HG03175 (cell line): ENCODE measurements at regions not wholly inside any gene's neighbourhood (a gene's known extent, or its start where the extent isn't known, plus 50 kb on each side); places are given as distances from the start of the nearest gene placed in this dataset.

ENCODE experiments used
- ATAC-seq: cut with Tn5 transposase; IDR thresholded peaks from one replicate; pipeline ENCODE4 v1.9.1; 2021; ENCODE audit warnings: mild to moderate bottlenecking, moderate library complexity; ENCODE audit not compliant: unreplicated experiment

DNA sequence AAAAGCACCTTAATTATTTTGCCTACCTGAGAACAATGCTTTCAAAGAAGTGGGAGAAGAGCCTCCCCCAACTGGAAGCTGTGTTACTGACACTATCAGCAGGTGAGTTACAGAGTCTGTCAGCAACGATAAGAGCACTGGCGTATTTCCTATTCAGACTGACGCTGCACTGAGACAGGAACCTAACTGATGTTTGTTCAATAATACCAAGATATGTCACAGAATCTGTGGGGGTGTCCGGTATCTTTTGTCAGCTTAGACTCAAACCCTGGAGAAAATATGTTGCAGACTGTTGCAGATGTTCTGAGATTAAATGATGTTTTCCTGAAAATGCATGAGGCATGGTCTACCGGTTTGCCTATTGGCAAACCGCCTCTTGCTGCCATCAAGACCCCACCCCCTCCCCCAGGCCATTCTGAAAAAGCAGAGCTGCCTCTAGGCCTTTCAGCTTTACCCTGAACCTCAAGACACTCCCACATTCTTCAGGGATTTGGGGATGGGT, 115.2 kb upstream of the KIT start:
- no peak for ATAC-seq

DNA sequence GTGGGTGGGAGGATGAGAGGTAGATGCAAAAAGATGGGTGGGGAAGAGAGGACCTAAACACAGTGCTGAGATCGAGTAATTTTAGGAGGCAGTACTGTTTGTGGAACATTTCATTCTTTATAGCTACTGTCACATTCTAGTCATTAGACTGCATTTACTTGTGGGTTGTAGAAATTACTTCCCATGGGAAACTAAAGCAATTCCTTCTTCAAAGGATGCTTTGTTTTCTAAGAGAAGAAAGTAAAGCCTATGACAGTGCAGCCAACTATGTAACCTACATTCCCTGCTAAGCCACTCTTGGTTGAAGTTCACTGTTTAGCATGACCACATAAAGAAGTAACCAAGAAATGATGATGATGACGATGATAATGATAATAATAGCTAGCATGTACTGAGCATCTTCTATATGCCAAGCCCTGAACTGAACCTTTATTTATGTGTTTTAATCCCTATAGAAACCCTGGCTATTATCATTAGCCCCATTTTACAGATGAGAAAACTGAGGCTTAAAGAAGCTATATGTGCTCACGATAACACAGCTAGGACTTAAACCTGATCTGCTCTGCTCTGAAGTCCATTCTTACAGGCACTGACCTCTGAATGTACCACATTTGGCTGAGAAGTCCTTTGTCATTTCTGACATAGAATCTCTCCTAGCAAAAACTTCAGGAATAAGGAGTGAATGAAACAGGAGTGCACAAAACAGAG, 114.5 kb upstream of the KIT start:
- ATAC-seq = no peak

DNA sequence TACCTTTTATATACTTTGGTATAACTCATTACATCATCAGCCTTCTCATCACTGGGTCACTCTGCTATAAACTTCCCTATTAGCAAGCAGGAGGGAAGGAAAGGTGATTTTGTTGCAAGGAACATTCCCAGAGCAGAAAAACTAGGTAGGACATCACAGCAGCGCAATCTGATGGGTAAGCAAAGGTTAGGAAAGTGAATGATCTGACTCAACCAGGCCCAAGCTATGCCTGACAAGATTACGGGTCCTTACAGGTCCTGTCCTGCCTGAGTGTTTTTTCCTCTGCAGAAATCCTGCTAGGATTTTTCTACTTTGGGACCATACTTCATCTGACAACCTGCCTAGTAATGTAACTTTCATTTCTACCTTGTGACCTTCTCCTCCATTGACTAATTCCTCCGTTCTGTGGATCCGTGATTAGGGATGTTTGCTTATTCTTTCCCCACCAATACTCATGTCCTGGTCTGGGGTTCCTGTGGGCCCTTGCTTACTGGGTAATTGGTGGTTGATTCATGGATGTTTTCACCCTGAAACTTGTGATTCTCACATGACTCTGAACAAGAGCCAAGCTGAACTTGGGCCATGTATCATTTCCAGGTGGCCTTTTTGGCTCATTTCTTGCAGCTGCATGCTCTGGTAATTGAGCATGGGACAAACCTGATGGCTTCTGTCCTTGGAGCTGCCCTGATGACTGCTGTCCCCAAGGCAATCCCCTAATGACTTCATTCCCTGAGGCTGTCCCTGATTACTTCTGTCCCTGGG, 111.9 kb upstream of the KIT start:
- ATAC-seq = no peak

DNA sequence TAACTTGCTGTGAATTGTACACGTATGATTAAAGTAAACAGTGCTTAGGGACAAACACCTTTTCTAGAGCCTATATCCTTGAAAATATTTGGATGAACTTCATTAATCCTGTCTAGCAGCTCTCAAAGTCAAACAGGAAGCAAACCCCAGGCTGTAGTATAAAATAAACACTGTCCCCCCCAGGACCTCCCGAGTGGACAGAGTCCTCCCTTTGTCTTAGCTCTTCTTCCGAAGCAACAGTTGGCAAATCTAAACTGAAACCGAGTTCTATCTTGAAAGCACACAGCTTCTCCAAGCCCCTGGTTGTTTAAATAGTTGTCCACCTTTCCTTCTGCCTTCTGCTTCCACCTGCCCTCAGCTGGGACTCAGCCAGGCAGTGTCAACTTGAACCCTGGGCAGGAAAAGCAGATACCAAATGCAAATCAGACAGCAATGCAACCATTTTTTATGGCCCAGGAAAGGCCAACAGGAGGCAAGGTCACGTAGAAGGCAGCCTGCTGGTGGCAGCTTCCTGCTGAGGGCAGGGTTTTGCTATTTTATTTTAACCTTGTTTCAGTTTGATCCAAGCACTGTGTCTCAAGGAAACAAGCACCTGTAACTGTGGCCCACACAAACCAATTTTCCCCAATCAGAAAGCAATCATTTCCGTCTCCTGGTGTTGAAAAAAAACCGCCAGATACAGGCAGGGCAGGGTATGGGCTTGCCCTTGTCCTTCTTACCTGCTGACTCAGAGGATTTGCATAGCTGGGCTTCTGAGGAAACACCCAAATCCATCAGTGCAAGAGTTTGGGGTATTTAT, 110.3 kb upstream of the KIT start:
- peak; percentile 56 for ATAC-seq

DNA sequence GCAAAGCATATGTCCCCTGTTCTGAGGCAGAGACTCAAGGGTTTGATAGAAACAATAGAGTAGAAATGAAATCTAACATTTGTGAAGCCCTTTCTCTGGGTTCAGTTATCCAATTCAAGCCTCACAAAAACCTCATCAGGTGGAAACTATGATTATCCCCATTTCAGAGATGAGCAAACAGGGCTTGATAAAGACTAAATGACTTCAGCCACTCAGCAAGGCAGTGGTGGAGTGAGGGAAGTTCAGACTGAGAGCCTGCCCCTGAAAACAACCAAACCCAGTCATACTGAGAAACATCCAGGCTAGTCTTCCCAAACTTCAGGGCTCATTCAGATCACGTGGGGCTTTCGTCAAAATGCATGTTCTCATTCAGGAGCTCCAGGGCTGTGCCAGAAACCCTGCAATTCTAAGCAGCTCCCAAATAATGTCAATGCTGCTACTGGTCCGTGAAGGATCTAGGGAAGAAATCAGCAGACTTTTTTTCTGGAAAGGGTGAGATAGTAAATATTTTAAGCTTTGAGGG, 109.6 kb upstream of the KIT start:
- no peak for ATAC-seq

DNA sequence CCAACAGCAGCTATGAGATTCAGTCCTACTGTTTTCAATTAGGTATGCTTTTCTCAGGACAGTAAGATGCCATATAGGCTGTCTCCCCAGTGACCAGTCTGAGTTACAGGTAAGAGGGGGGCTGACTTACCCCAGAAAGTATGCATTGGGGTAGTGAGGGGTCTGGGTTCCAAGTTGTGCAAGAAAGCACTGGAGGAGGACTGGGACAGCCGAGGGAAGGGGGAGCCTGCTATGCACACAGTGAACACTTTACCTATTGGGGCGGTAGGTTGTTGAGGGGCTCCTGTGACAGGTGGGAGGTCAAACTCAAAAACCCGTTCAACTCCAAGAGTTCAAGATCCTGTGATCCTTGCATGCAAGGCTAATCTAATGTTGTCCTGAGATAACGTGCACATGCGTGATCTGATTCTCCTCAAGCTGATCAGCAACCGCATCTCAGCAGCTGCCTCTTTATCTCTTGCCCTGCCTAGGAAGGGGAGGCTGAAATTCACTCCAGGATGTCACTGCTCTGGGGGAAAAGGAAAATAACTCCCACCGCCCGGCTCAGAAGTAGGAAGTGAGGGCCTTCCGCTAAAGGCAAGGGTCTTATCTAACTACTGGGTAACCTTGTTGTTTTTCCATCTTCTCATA, 108.8 kb upstream of the KIT start:
- ATAC-seq = no peak

DNA sequence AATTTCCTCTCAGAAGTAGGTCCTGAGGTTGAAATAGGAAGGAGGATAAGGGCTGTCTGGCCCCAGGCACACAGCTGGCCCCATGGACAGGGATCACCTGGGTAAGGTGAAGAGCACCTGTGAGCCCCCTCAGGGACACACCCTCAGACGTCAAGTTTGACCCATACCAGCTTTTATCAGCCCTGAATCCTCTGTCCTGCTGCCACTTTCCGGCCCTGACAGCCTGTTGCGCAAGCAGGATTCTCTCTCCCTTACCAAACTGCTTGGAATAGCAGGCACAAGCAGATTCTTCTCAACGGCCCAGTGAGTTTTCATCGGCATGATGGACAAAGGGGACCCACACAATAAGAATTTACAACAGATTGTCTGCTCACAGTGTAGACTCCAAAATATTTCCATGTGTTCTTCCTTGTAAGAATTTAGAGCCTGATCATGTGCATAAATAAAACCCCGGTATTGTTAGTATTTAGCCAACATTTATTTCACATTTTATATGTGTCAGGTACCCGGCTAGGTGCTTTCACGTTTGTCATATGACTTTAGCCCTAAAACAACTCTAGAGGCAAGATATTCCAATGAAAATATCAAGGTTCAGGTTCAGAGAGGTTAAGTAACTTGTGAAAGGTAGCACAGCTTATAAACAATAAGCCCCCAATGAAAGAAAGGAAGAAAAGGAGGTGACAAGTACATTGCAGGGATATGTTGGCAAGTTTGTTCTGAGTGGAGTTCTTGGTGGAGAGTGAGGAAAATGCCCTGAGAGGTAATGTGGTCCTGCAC, 107.2 kb upstream of the KIT start:
- ATAC-seq = no peak

DNA sequence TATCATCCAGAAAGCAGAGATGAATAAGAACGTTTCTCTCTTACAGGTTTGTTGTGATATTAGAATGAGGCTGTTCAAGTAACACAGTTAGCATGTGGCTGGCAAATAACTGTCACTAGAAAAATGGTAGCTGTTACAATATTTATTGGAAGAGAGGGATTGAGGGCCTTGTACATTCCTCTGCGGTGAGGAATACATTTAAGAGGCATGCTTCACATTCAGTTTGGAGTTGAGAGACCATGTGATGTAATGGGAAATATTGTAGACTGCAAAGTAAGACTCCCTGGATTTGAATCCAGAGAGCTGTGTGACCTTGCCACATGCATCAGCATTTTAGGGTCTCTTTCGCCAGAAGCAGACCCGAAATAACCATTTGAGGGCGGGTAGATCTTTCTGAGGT, 104.8 kb upstream of the KIT start:
- ATAC-seq = no peak

DNA sequence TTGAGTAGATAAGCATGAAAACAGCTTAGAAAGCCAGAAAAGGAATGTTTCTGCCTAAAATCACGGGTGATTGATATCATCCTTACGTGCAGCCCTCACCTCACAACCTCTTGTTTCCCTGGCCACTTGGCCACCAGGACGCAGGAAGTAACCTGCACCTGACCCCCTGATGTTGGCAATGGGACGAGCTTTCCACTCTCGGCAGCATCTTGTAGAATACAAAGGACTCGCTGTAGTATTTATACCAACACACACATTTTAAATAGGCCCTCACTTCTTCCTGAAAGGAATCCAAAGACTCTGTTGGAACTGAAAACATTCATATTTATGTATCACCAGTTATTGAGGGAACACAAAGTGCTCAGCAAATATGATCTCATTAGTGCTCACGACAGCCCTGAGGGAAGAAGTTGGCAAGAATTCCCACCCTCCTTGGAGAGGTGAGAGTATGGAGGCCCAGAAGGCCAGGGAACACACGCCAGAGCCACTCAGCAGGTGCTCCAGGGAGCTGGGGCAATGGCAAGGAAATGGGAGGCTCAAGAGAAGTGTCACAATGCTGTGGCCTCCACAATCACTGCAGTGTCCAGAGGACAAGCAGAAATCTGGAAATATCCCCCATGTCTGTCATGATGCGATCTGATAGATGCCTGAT, 103.3 kb upstream of the KIT start:
- ATAC-seq = no peak

DNA sequence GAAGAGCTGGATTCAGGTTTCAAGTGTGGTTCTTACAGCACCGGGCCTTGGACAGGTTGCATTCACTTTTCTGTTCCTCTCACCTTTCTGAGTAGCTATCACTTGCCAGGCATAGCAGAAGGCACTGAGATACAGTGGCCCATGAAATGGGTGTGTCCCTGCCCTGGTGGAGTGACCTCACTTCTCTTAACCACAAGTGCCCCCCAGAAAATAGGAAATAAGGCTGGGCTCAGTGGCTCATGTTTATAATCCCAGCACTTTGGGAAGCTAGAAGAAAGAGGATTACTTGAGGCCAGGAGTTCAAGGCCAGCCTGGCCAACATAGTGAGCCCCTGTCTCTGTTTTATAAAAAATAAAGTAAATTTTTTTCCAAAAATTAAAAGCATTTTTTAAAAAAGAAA, 101.7 kb upstream of the KIT start:
- no peak for ATAC-seq

DNA sequence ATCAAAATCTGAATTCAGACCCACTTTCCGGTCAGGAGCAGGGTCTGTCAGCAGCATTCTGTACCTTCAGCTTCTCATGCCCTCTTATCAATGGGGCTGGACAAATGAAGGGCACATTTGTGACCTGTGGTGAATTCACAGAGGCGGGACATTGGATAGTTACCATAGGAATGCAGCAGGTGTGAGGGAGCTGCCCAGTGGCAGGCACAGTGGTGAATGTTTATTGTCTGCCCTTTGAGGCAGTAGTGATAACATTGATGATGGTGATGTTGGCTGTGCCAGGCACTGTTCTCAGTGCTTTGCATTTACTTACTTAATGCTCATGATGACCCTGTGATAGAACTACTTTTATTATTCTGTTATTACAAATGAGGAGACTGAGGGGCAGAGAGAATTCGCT, 101.2 kb upstream of the KIT start:
- no peak for ATAC-seq

DNA sequence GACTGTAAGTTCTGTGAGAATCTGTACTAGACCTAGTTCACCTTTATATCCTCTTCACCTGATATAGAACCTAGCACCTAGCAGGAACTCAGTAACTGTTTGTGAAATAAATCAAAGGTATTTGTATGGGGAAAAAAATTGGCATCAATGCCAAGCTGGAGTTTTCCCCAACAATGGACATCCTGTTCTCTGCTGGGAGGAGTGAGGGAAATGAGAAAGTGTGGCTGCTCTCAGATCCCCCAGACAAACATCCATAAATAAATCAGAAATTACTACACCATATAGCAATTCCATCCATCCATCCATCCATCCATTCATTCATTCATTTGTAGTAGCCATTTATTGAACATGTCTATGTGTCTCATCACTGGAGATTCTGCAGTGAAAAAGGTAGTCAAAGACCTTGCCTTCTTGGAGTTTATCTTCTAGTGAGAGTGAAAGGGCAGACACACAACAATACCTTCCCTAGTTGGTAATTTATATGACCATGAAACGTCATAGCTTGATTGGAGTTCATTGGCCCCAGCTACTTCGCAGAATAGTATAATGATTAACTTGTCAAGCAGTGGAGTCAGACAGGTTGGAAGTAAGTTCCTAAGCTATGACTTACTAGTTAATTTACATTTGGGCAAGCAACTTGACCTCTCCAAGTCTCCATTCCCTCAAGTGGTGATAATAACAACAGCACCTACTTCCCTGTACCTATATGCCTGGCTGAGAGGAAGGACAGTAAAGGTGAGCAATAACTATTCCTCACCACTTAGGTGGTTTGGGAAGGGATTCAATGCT, 98.7 kb upstream of the KIT start:
- no peak for ATAC-seq

DNA sequence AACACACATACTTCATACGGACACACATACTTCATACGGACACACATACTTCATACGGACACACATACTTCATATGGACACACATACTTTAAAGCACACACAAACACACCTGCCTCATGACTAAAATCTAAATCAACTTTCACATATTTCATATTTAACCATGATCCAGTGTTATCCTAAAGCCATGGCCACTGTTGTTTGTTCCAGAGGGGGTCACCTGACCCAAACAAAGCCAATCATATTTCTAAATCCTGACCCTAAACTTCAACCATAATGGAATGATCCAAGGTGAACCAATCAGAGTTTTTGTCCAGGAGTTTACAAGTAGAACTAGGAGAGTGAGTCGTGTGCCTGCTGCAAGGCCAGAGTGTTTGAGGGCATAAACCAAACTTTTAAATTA, 97.2 kb upstream of the KIT start:
- no peak for ATAC-seq

DNA sequence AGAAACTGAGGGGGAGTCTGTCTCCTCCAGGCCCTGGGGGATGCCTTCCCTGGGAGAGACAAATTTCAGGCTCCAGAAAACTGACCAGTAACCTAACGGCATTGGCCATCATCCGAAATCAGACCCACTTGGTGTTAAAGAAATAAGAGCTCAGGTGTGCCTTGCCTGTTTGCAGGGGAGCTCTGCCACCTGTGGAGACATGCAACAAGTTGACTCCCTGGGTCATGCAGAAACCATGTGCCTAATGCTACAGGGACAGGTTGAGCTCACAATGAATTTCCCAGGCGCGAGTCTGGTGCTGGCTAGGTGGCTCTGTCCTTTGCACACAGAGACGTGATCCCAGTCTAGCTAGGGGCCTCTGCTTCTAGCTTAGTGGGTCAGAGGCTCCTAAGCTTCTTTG, 95.8 kb upstream of the KIT start:
- ATAC-seq = no peak

DNA sequence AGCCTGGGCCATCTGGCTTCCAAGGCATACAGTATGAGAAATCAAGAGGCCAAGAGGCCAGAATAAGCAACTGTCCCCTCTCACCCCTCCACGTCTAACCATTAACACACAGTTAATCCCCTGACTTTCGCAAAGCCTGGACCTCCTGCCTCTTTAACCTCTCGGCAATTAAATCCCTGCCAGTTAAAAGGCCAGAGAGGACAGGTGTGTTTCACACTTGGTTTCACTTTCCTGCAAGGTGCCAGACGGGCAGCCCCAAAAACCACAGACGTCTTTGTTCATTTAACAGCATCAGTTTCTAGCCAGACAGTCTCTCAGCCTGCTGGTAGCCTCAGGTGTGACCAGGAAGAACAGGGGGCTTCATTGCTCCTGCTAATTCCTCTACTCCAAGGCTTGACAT, 91.1 kb upstream of the KIT start:
- peak; percentile 90 for ATAC-seq

DNA sequence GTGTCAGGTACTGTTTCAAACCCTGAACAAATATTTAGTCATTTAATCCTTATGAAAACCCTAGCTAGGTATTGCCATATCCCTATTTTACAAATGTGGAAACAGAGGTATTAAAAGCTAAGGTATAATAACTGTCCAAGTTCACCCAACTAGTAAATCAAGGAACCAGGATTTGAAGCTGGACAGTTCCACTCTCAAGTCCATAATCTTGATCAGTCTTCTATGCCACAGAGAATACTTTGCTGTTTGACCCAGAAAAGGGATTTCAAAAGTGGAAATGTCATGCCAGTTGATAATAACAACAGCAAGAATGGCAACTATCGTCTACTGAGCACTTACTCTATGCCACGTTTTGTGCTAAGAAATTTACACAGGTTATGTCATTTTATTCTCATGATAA, 90.4 kb upstream of the KIT start:
- no peak for ATAC-seq

DNA sequence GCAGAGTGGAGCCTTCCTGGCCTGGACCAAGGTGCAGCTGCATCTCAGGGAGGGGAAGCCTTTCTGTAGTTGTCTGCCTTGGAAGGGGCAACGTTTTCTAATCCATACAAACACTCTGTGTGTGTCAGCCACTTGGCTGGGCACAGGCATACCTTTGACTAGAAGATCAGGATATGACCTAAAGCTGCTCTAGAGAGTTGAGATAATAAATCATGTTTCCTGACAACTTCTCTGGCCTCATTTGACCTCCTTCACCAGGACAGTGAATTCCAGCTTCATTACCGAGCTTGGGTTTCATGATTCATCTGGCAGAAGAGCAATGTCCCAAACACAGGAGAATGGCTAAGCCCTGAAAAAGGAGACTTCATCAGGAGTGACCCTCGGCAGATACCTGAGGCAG, 89.6 kb upstream of the KIT start:
- no peak for ATAC-seq

DNA sequence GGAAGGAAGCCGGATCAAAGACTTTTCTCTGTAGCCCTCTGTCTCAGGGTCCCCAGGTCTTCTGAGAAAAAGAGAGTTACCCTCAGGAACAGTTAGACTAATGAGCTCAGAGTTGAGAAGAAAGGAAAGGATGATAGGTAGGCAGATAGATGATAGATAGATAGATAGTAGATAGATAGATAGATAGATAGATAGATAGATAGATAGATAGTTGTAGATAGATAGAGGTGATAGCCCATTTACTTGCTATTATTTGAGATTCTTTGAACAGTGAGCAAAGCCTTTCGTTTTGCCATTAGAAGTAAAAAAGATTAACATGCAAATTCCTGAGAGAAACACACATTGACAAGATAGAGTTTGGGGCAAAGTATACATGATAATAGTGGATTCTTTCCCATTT, 86.9 kb upstream of the KIT start:
- no peak for ATAC-seq
